ENCODE measurements at regions not wholly inside any gene's neighbourhood (a gene's known extent, or its start where the extent isn't known, plus 50 kb on each side); places are given as distances from the start of the nearest gene placed in this dataset.

GRCh38 chrY:15404551-15404950 is 880.2 kb downstream of the NLGN4Y start:
- no peak for DNase-seq (ENCODE audit: low spot score)

- DNase-seq (ENCODE audit: low spot score) = no peak
These were observed 890.8 kb downstream of the NLGN4Y start for GRCh38 chrY:15415165-15415564.

- no peak for DNase-seq (ENCODE audit: low spot score)
These were observed 894.3 kb downstream of the NLGN4Y start for GRCh38 chrY:15418613-15419012.

- DNase-seq (ENCODE audit: low spot score) = peak; percentile 29
These were observed 900.4 kb downstream of the NLGN4Y start for GRCh38 chrY:15424665-15425132.

GRCh38 chrY:15440021-15440695 is 915.8 kb downstream of the NLGN4Y start:
- DNase-seq (ENCODE audit: low spot score) = no peak

GRCh38 chrY:15440696-15441408 is 916.5 kb downstream of the NLGN4Y start:
- no peak for DNase-seq (ENCODE audit: low spot score)

- DNase-seq (ENCODE audit: low spot score) = no peak
These were observed 917.5 kb downstream of the NLGN4Y start for GRCh38 chrY:15441878-15442277.

GRCh38 chrY:15445871-15446270 is 921.5 kb downstream of the NLGN4Y start:
- DNase-seq (ENCODE audit: low spot score) = no peak

- DNase-seq (ENCODE audit: low spot score) = no peak
These were observed 922.5 kb downstream of the NLGN4Y start for GRCh38 chrY:15446861-15447260.

GRCh38 chrY:15447959-15448358 is 923.6 kb downstream of the NLGN4Y start:
- DNase-seq (ENCODE audit: low spot score) = no peak

- no peak for DNase-seq (ENCODE audit: low spot score)
These were observed 931.0 kb downstream of the NLGN4Y start for GRCh38 chrY:15455133-15455937.

GRCh38 chrY:15455980-15456469 is 931.7 kb downstream of the NLGN4Y start:
- DNase-seq (ENCODE audit: low spot score) = peak; percentile 90

- peak; percentile 56 for DNase-seq (ENCODE audit: low spot score)
These were observed 932.2 kb downstream of the NLGN4Y start for GRCh38 chrY:15456491-15456890.

- no peak for DNase-seq (ENCODE audit: low spot score)
These were observed 933.4 kb downstream of the NLGN4Y start for GRCh38 chrY:15457682-15458081.

GRCh38 chrY:15458426-15458825 is 934.1 kb downstream of the NLGN4Y start:
- no peak for DNase-seq (ENCODE audit: low spot score)

GRCh38 chrY:15465880-15466279 is 941.6 kb downstream of the NLGN4Y start:
- DNase-seq (ENCODE audit: low spot score) = no peak

- DNase-seq (ENCODE audit: low spot score) = peak; percentile 29
These were observed 942.6 kb downstream of the NLGN4Y start for GRCh38 chrY:15466891-15467290.

- no peak for DNase-seq (ENCODE audit: low spot score)
These were observed 943.8 kb downstream of the NLGN4Y start for GRCh38 chrY:15468091-15468490.

- peak; percentile 21 for DNase-seq (ENCODE audit: low spot score)
These were observed 947.0 kb downstream of the NLGN4Y start for GRCh38 chrY:15471371-15471770.

- DNase-seq (ENCODE audit: low spot score) = no peak
These were observed 954.1 kb downstream of the NLGN4Y start for GRCh38 chrY:15478348-15478963.

- DNase-seq (ENCODE audit: low spot score) = no peak
These were observed 976.2 kb downstream of the NLGN4Y start for GRCh38 chrY:15500536-15500935.

- peak; percentile 3 for DNase-seq (ENCODE audit: low spot score)
These were observed 976.9 kb downstream of the NLGN4Y start for GRCh38 chrY:15501181-15501580.

Data from AG20443 (cell line).